PC-9 (cell line): ENCODE measurements at regions not wholly inside any gene's neighbourhood (a gene's known extent, or its start where the extent isn't known, plus 50 kb on each side); places are given as distances from the start of the nearest gene placed in this dataset.

ENCODE experiments used
- EZH2 ChIP-seq: fragments of 200-600 bp; sonication (generic); IDR thresholded peaks from 2 replicates; pipeline ENCODE4 v1.8.0; 2017; ENCODE audit warnings: antibody characterized with exemption, low read depth
- TF ChIP-seq, protein P1 (sequence below): fragments of 200-600 bp; sonication (generic); conservative IDR thresholded peaks from 2 replicates; pipeline ENCODE4 v1.6.1; 2017; ENCODE audit warnings: mixed run types, antibody characterized with exemption, mild to moderate bottlenecking, moderate library complexity

DNA sequence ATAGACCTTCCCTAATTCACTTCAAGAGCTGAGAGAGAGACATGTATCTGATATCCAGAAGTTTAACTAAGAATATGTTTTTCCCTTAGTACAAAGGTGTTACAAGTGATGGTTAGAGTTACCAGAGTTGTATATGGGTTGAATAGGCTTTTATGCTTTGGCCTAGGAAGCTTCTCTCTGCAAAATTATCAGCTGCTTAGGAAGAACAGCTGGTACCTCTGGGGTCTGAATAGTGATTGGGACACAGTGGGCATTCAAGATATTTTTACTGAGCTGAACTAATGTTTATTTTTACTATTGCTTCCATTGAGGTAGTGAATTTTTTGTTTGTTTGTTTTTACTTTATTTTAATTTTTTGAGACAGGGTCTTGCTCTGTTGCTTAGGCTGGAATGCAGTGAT, 67.6 kb upstream of the BASP1 start:
- TF ChIP-seq, protein P1, sequence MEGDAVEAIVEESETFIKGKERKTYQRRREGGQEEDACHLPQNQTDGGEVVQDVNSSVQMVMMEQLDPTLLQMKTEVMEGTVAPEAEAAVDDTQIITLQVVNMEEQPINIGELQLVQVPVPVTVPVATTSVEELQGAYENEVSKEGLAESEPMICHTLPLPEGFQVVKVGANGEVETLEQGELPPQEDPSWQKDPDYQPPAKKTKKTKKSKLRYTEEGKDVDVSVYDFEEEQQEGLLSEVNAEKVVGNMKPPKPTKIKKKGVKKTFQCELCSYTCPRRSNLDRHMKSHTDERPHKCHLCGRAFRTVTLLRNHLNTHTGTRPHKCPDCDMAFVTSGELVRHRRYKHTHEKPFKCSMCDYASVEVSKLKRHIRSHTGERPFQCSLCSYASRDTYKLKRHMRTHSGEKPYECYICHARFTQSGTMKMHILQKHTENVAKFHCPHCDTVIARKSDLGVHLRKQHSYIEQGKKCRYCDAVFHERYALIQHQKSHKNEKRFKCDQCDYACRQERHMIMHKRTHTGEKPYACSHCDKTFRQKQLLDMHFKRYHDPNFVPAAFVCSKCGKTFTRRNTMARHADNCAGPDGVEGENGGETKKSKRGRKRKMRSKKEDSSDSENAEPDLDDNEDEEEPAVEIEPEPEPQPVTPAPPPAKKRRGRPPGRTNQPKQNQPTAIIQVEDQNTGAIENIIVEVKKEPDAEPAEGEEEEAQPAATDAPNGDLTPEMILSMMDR, result no peak
- TF ChIP-seq EZH2, result no peak
